ENCODE measurements at regions not wholly inside any gene's neighbourhood (a gene's known extent, or its start where the extent isn't known, plus 50 kb on each side); places are given as distances from the start of the nearest gene placed in this dataset.

GRCh38 chr2:52335727-52336126 is 1303.8 kb upstream of the NRXN1 start:
- no peak for DNase-seq (ENCODE audit: low spot score)
- no peak overlapping the region for H3K27ac ChIP-seq
- H3K4me3 ChIP-seq, result no peak overlapping the region
- no peaks in the 10 kb centered on the region for H3K9me2 ChIP-seq (replicated peaks; ENCODE audit: insufficient read depth)
- H4K20me1 ChIP-seq (ENCODE audit: insufficient read depth, poor library complexity, severe bottlenecking), result no peaks in the 10 kb centered on the region
- 63% methylated on average over 1 of the region's 1 CpG for WGBS (ENCODE audit: low lambda C conversion rate, missing lambda C conversion rate)
- TF ChIP-seq, protein P1, sequence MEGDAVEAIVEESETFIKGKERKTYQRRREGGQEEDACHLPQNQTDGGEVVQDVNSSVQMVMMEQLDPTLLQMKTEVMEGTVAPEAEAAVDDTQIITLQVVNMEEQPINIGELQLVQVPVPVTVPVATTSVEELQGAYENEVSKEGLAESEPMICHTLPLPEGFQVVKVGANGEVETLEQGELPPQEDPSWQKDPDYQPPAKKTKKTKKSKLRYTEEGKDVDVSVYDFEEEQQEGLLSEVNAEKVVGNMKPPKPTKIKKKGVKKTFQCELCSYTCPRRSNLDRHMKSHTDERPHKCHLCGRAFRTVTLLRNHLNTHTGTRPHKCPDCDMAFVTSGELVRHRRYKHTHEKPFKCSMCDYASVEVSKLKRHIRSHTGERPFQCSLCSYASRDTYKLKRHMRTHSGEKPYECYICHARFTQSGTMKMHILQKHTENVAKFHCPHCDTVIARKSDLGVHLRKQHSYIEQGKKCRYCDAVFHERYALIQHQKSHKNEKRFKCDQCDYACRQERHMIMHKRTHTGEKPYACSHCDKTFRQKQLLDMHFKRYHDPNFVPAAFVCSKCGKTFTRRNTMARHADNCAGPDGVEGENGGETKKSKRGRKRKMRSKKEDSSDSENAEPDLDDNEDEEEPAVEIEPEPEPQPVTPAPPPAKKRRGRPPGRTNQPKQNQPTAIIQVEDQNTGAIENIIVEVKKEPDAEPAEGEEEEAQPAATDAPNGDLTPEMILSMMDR (IDR thresholded peaks at IDR 0.05; ENCODE audit: poor library complexity), result no peak
- TF ChIP-seq EZH2phosphoT487 (IDR thresholded peaks at IDR 0.05; ENCODE audit: low read depth, severe bottlenecking, unreplicated experiment) (no peak), EZH2 (IDR thresholded peaks at IDR 0.05; ENCODE audit: borderline replicate concordance) (no peak)
- H3K27me3 ChIP-seq, result no peaks in the 10 kb centered on the region
- no peak overlapping the region for H3K4me2 ChIP-seq
- no peaks in the 10 kb centered on the region for H3K9me3 ChIP-seq (ENCODE audit: low read depth)
- no peaks in the 10 kb centered on the region for H3K4me1 ChIP-seq (ENCODE audit: insufficient read depth)
- no peaks in the 10 kb centered on the region for H3K79me2 ChIP-seq
- H2AFZ ChIP-seq, result no peak overlapping the region
- H3K36me3 ChIP-seq (replicated peaks; ENCODE audit: insufficient read depth, low read depth), result no peaks in the 10 kb centered on the region

GRCh38 chr2:52334185-52334584 is 1302.3 kb upstream of the NRXN1 start:
- Histone ChIP-seq H3K4me3 (no peak overlapping the region), H3K4me1 (ENCODE audit: insufficient read depth) (no peaks in the 10 kb centered on the region), H3K79me2 (no peaks in the 10 kb centered on the region), H3K9me2 (replicated peaks; ENCODE audit: insufficient read depth) (no peaks in the 10 kb centered on the region), H4K20me1 (ENCODE audit: insufficient read depth, poor library complexity, severe bottlenecking) (no peaks in the 10 kb centered on the region), H3K27me3 (no peaks in the 10 kb centered on the region), H3K27ac (no peak overlapping the region), H2AFZ (no peak overlapping the region), H3K4me2 (no peak overlapping the region), H3K9me3 (ENCODE audit: low read depth) (no peaks in the 10 kb centered on the region), H3K36me3 (replicated peaks; ENCODE audit: insufficient read depth, low read depth) (no peaks in the 10 kb centered on the region)
- DNase-seq (ENCODE audit: low spot score), result no peak
- TF ChIP-seq, protein P1 (IDR thresholded peaks at IDR 0.05; ENCODE audit: poor library complexity), result no peak
- TF ChIP-seq EZH2phosphoT487 (IDR thresholded peaks at IDR 0.05; ENCODE audit: low read depth, severe bottlenecking, unreplicated experiment), result no peak
- no peak for TF ChIP-seq EZH2 (IDR thresholded peaks at IDR 0.05; ENCODE audit: borderline replicate concordance)
- 93% methylated on average over 4 of the region's 4 CpGs for WGBS (ENCODE audit: low lambda C conversion rate, missing lambda C conversion rate)

DNA sequence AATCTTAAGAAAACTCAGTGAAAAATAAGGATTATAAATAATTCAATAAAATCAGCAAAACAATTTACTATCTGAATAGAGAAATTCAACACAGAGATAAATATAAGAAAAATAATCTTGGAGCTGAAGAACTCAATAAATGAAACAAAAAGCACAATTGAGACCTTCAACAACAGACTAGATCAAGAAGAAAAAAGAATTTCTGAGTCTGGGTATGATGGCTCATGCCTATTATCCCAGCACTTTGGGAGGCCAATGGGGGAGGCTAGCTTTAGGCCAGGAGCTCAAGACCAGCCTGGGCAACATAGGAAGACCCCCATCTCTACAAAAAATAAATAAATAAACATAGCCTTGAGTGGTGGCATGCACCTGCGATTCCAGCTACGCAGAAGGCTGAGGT is 1295.7 kb upstream of the NRXN1 start:
- Histone ChIP-seq H3K36me3 (replicated peaks; ENCODE audit: insufficient read depth, low read depth) (no peaks in the 10 kb centered on the region), H3K4me3 (no peak overlapping the region), H3K9me2 (replicated peaks; ENCODE audit: insufficient read depth) (no peaks in the 10 kb centered on the region), H3K27me3 (no peaks in the 10 kb centered on the region), H3K79me2 (no peaks in the 10 kb centered on the region), H4K20me1 (ENCODE audit: insufficient read depth, poor library complexity, severe bottlenecking) (no peaks in the 10 kb centered on the region), H3K9me3 (ENCODE audit: low read depth) (no peaks in the 10 kb centered on the region), H3K4me2 (no peak overlapping the region), H3K27ac (no peak overlapping the region), H2AFZ (no peak overlapping the region), H3K4me1 (ENCODE audit: insufficient read depth) (no peaks in the 10 kb centered on the region)
- TF ChIP-seq, protein P1 (IDR thresholded peaks at IDR 0.05; ENCODE audit: poor library complexity), result no peak
- no peak for TF ChIP-seq EZH2 (IDR thresholded peaks at IDR 0.05; ENCODE audit: borderline replicate concordance)
- no peak for TF ChIP-seq EZH2phosphoT487 (IDR thresholded peaks at IDR 0.05; ENCODE audit: low read depth, severe bottlenecking, unreplicated experiment)
- no peak for DNase-seq (ENCODE audit: low spot score)
- 100% methylated on average over 2 of the region's 2 CpGs for WGBS (ENCODE audit: low lambda C conversion rate, missing lambda C conversion rate)

DNA sequence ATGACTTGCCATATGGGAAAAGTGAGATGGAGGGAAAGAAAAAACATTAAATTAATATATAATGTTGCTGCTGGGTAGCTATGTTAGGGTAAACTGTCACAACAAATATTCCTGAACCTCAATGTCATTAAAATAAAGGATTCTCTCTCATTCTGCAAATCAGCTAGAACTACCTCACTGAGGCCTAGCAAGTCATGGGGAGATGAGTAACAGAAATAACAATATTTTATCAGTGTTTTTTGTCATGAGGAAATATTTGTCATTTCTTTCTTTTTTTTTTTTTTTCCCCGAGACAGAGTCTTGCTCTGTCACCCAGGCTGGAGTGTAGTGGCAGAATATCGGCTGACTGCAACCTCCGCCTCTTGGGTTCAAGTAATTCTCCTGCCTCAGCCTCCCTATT is 1282.3 kb upstream of the NRXN1 start:
- Histone ChIP-seq H3K9me3 (ENCODE audit: low read depth) (no peaks in the 10 kb centered on the region), H3K27ac (no peak overlapping the region), H3K9me2 (replicated peaks; ENCODE audit: insufficient read depth) (no peaks in the 10 kb centered on the region), H3K36me3 (replicated peaks; ENCODE audit: insufficient read depth, low read depth) (no peaks in the 10 kb centered on the region), H3K4me3 (no peak overlapping the region), H3K4me2 (no peak overlapping the region), H3K27me3 (no peaks in the 10 kb centered on the region), H3K79me2 (no peaks in the 10 kb centered on the region), H4K20me1 (ENCODE audit: insufficient read depth, poor library complexity, severe bottlenecking) (no peaks in the 10 kb centered on the region), H2AFZ (no peak overlapping the region), H3K4me1 (ENCODE audit: insufficient read depth) (no peaks in the 10 kb centered on the region)
- no peak for DNase-seq (ENCODE audit: low spot score)
- 96% methylated on average over 3 of the region's 3 CpGs for WGBS (ENCODE audit: low lambda C conversion rate, missing lambda C conversion rate)
- TF ChIP-seq, protein P1 (IDR thresholded peaks at IDR 0.05; ENCODE audit: poor library complexity), result no peak
- TF ChIP-seq EZH2phosphoT487 (IDR thresholded peaks at IDR 0.05; ENCODE audit: low read depth, severe bottlenecking, unreplicated experiment) (no peak), EZH2 (IDR thresholded peaks at IDR 0.05; ENCODE audit: borderline replicate concordance) (no peak)
